Vagina (tissue), 2 donors: ENCODE measurements at regions not wholly inside any gene's neighbourhood (a gene's known extent, or its start where the extent isn't known, plus 50 kb on each side); places are given as distances from the start of the nearest gene placed in this dataset.

ENCODE experiments used
- DNase-seq, 2 donors: peaks; one replicate each; pipeline ENCODE4 v3.0.0-alpha.2; 2017; ENCODE audit errors: extremely low spot score in 2 of 2
- H3K27ac ChIP-seq: fragments of 200-600 bp; sonication (generic); one replicate; pipeline ENCODE4 v1.5.1; 2019
- H3K27me3 ChIP-seq: fragments of 200-600 bp; sonication (generic); one replicate; pipeline ENCODE4 v1.5.1; 2019
- H3K36me3 ChIP-seq, 2 donors: fragments of 200-600 bp; sonication (generic); one replicate each; pipeline ENCODE4 v1.5.1; 2017 to 2019
- H3K4me1 ChIP-seq: fragments of 200-600 bp; sonication (generic); one replicate; pipeline ENCODE4 v1.5.1; 2019
- H3K4me3 ChIP-seq, 2 donors: fragments of 200-600 bp; sonication (generic); 1 replicate in 1 of 2; 2 replicates in 1 of 2; pipeline ENCODE4 v1.5.1; 2016 to 2019
- H3K9me3 ChIP-seq: fragments of 200-600 bp; sonication (generic); one replicate; pipeline ENCODE4 v1.5.1; 2019
- CTCF ChIP-seq, 3 experiments: fragments of 450-650 bp in 2 of 3; fragments of 200-600 bp in 1 of 3; sonication (generic) in 1 of 3; IDR thresholded peaks; one replicate each; pipeline ENCODE4 v1.5.1; 2017 to 2019; ENCODE audit warnings: antibody characterized with exemption in 3 of 3, mild to moderate bottlenecking in 2 of 3, moderate library complexity in 2 of 3
- POLR2A ChIP-seq, 2 donors: fragments of 450-650 bp; IDR thresholded peaks; one replicate each; pipeline ENCODE4 v1.6.1; 2017; ENCODE audit warnings: antibody characterized with exemption in 2 of 2, mild to moderate bottlenecking in 2 of 2, moderate library complexity in 2 of 2
- POLR2AphosphoS5 ChIP-seq, 2 donors: sonication (generic); formaldehyde crosslinking; IDR thresholded peaks; one replicate each; pipeline ENCODE4 v1.9.0; 2017; ENCODE audit warnings: antibody characterized with exemption in 2 of 2, mild to moderate bottlenecking in 2 of 2, low read depth in 1 of 2; ENCODE audit not compliant: insufficient read depth in 1 of 2
- intact Hi-C: fragments of 100-400 bp; cut with DNase I; formaldehyde crosslinking; loops from one replicate; pipeline ENCODE4 v1.15.1; 2023

- TF ChIP-seq CTCF (IDR thresholded peaks at IDR 0.05) (no peak), POLR2A (IDR thresholded peaks at IDR 0.05) (no peak), POLR2AphosphoS5 (IDR thresholded peaks at IDR 0.05; ENCODE audit: insufficient read depth in 1 of 2, low read depth in 1 of 2) (no peak)
- no peaks in the 10 kb centered on the region for H3K36me3 ChIP-seq
- H3K9me3 ChIP-seq = no peaks in the 10 kb centered on the region
- H3K27ac ChIP-seq = peak overlapping the region; percentile 31
- peaks cover 38% of the 10 kb centered on the region for H3K4me1 ChIP-seq
- intact Hi-C loops = no loop called here
- no peaks in the 10 kb centered on the region for H3K27me3 ChIP-seq
- H3K4me3 ChIP-seq = no peak overlapping the region
- no peak for DNase-seq
Measured at GRCh38 chr6:148192310-148192709, 150.3 kb upstream of the SASH1 start.

DNA sequence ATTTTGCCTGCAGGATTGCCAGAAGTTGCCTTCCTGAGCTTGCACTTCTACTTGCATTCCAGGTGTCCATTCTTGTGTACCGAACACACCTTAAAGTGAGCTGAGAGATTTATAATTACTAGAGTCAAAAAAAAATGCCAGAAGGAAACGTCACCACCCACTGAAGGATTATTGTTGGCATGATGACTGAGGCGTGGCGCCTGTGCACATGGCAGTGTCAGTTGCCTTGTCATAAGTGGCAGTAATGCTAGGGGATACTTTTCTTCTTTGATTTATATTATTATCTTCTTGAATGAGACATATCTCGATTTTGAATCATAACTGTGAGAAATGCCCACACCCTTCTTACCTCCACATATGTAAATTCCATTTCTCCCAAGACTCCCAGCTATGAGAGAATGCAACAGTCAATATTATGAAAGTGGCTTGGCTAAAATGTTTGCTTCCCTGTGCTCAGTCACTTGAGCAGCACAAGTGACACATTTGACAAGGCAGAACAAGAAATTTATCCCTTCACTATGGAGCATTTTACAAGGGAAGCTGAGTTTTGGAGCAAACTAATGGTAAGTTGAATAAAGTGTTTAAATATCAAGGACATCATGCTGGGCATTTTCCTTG lies 149.5 kb upstream of the SASH1 start:
- H3K36me3 ChIP-seq = no peaks in the 10 kb centered on the region
- H3K27me3 ChIP-seq = no peaks in the 10 kb centered on the region
- no peak for DNase-seq
- intact Hi-C loops = no loop called here
- H3K9me3 ChIP-seq = no peaks in the 10 kb centered on the region
- H3K27ac ChIP-seq = no peak overlapping the region
- H3K4me1 ChIP-seq = peaks cover 38% of the 10 kb centered on the region
- TF ChIP-seq CTCF (IDR thresholded peaks at IDR 0.05) = no peak
- TF ChIP-seq POLR2AphosphoS5 (IDR thresholded peaks at IDR 0.05; ENCODE audit: insufficient read depth in 1 of 2, low read depth in 1 of 2) = peak in 1 of 2 donors; percentile 41
- no peak overlapping the region for H3K4me3 ChIP-seq

DNA sequence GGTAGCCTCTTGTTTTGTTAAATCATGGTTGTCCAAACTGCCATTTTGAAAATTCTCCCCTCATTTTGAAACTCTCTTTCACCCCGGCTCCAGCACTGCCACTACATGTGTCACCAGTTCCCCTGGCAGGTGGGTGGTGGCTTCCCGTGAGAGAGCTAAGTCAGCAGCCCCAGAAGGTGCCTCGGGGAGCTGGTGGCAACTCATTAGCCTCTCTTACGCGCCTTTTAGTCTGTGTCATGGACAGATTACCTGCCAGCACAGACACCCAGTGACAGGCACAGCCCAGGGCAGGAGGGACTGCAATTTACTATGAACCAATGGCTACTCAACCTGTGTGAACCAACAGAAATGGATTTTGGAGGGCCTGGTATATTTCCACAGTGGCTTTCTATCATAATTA lies 147.1 kb upstream of the SASH1 start:
- intact Hi-C loops = no loop called here
- Histone ChIP-seq H3K27ac (no peak overlapping the region), H3K4me1 (peaks cover 25% of the 10 kb centered on the region)

GRCh38 chr6:148199584-148199983 lies 143.1 kb upstream of the SASH1 start:
- H3K4me1 ChIP-seq = no peaks in the 10 kb centered on the region
- intact Hi-C loops = no loop called here
- no peak overlapping the region for H3K27ac ChIP-seq
- H3K4me3 ChIP-seq = no peak overlapping the region
- no peak for DNase-seq
- H3K36me3 ChIP-seq = no peaks in the 10 kb centered on the region
- TF ChIP-seq CTCF (IDR thresholded peaks at IDR 0.05) (no peak), POLR2AphosphoS5 (IDR thresholded peaks at IDR 0.05; ENCODE audit: insufficient read depth in 1 of 2, low read depth in 1 of 2) (no peak), POLR2A (IDR thresholded peaks at IDR 0.05) (no peak)
- no peaks in the 10 kb centered on the region for H3K9me3 ChIP-seq
- H3K27me3 ChIP-seq = no peaks in the 10 kb centered on the region

More for the DNA sequence above, 147.1 kb upstream of the SASH1 start:
- Histone ChIP-seq H3K4me3 (no peak overlapping the region), H3K36me3 (no peaks in the 10 kb centered on the region), H3K27me3 (no peaks in the 10 kb centered on the region), H3K9me3 (no peaks in the 10 kb centered on the region)
- no peak for DNase-seq
- TF ChIP-seq POLR2AphosphoS5 (IDR thresholded peaks at IDR 0.05; ENCODE audit: insufficient read depth in 1 of 2, low read depth in 1 of 2) (no peak), CTCF (IDR thresholded peaks at IDR 0.05) (no peak), POLR2A (IDR thresholded peaks at IDR 0.05) (no peak)

DNA sequence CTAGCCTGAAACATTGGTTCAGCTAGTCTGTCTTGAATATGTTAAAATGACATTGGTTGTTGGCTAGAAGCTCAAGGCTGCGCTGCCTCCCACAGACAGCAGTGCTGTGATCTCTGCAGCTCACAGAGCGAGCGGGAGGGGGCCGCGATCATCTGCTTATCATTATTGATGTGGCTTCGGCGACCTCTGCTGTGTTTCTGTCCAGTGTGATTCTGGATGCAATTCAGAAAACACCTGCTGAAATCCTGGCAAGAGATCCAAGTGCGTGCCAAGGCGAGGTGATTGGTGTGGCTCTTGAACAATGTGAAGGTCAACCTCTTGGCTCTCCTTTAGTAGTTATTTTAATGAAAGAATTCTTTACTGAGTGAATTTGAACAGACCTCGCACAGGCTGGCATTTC lies 142.3 kb upstream of the SASH1 start:
- no peak for TF ChIP-seq CTCF (IDR thresholded peaks at IDR 0.05)
- TF ChIP-seq POLR2AphosphoS5 (IDR thresholded peaks at IDR 0.05; ENCODE audit: insufficient read depth in 1 of 2, low read depth in 1 of 2) = no peak
- no peak for TF ChIP-seq POLR2A (IDR thresholded peaks at IDR 0.05)
- Histone ChIP-seq H3K4me3 (no peak overlapping the region), H3K9me3 (no peaks in the 10 kb centered on the region), H3K27me3 (no peaks in the 10 kb centered on the region), H3K4me1 (no peaks in the 10 kb centered on the region), H3K36me3 (no peaks in the 10 kb centered on the region), H3K27ac (no peak overlapping the region)
- no peak for DNase-seq
- intact Hi-C loops = no loop called here
